Fibroblast of skin of abdomen (primary cell): ENCODE measurements at regions not wholly inside any gene's neighbourhood (a gene's known extent, or its start where the extent isn't known, plus 50 kb on each side); places are given as distances from the start of the nearest gene placed in this dataset.
"Not testable (repeated sequence)": the region's sequence is repeated elsewhere in the genome, so short reads cannot be mapped to it uniquely, and the experiment has no call there.

ENCODE experiments used
- DNase-seq: peaks from one replicate; pipeline ENCODE4 v3.0.0-alpha.2; 2013

DNA sequence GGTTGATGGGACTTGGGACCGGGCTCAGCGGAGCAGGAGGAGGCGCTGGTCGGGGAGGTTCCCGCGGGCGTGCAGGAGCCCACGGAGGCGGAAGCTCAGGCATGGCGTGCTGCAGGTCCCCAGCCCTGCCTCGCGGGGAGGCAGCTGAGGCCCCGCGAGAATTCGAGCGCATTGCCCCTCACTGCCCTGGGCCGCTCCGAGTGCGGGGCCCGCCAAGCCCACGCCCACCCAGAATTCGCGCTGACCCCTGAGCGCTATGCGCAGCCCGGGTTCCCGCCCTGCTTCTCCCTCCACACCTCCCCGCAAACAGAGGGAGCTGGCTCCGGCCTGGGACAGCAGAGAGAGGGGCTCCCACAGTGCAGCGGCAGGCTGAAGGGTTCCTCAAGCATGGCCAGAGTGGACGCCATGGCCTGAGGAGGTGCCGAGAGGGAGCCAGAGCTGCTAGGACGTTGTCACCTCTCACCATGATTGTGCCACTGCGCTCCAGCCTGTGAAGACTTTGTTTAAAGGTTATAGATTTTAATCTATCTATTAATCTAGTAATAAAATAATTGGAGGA lies 357.2 kb upstream of the RGPD4 start:
- no peak for DNase-seq

DNA sequence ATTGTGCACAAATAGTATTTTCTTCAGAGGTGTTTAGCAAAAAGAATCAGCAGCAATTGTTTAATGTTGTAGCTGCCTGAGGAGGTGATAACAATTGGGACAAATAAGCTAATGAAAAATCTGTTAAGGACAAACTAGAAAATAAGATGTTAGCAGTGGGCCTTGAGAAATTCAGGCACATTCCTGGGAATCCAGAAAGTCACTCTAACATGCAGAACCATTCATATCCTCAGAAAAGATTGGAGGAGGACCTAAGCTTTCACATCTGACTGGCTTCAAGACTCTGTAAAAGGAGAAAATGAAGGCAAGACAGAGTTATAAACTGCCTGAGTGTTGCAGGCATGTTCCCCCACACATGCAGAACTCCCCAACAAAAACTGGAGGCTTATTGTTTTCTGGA lies 353.5 kb upstream of the RGPD4 start:
- no peak for DNase-seq

DNA sequence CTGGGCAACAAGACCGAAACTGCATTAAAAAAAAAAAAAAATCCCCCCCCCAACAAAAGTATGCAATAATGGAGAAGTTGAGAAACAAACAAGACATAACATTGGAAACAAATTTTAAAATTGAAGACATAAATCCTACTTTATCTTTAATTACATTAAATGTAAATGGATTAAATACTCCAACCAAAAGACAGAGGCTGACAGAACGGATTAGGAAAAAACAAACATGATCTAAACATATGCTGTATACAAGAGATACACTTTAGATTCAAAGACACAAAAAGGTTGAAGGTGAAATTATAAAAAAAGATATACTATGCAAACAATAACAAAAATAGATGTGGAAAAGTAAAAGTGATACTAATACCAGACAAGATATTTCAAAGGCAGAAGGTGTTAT lies 350.8 kb upstream of the RGPD4 start:
- no peak for DNase-seq

DNA sequence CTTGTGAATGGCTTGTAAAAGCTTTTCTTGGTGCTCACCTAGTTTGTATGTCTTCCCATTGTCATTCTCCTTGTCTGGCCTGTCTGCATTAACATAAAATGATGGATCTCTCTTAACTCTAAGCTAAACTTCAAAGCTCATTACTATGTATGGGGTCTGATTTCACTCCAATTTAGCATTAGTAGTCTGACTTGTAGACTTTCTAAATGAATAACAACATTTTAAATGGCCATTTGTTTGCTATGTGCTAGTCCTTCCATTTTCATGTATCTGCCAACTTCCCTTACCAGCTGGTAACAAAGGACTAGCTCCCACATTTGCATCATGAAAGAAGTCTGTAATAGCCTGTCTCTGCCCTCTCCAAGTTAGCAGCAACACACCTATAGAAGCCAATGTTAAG lies 324.2 kb upstream of the RGPD4 start:
- DNase-seq = no peak

DNA sequence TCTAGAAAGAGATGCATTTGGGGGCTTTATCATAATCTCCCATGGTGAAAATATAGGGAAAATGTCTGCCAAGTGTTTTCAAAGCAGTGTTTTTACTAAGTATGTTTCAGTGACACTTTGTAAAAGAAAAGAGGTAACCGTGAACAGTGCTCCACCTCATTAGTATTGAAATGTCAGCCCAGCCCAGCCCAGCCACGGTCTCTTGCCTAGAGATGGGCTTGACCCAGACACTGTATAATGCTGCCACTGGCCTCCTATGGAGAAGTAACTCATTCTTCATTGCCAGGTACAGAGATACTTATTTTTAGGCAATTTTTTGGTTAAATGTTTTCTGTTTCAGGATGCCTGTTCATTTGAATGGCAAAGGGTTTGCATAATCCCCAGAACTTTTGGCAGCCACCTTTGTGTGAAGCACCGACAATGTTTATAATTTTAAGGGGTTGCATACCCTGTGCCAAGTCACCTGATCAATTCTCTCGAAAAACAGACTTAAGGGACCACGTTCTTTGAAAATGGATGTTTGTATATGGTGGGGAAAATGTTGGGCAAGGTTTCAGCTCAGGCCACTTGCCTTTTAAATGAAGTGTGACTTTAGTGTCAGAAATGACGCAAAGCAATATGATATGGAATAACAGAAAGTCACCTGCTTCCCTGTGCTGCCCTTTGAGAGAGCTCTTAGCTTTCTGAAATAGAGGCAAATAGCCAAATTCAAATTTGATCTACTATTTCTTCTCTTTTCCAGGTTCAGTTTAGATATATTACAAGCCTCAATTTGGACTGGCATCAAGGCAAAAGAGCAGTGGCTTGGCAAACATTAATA lies 314.5 kb upstream of the RGPD4 start:
- DNase-seq = no peak

DNA sequence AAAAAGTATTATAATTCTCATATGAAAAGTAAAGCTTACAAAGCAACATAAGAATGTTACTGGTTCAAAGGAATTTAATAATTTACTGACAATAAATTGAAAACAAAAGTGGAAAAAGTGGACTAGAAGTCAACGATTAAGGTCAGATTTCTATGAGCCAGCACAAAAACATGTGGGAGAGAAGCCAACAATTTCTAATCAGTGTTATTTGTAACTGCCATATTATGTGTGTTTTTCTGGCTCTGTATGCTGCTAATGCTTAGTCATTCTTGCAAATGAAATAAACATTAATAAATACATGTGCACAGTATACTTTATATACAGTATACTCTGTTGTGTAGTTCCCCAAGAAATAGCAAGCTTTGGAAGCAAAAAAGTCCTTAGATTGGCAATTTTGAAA lies 301.3 kb upstream of the RGPD4 start:
- peak; percentile 60 for DNase-seq

DNA sequence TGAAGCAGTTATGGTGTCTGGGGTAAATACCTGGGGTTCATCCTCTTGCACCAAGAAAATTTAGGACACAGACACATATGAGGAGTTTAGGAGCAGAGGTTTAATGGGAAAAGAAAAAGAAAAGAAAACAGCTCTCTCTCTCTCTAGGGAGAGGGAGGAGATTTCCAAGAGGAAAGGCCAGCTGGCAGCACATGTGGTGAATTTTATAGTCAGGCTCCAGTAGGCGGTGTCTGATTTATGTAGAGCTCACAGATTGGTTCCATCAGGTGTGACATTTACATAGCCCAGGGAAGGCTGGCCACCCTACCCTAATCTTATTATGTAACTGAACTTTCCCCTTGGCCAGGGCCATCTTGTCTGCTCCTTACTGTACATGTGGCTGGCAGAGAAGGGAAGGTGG lies 297.5 kb upstream of the RGPD4 start:
- DNase-seq = no peak

DNA sequence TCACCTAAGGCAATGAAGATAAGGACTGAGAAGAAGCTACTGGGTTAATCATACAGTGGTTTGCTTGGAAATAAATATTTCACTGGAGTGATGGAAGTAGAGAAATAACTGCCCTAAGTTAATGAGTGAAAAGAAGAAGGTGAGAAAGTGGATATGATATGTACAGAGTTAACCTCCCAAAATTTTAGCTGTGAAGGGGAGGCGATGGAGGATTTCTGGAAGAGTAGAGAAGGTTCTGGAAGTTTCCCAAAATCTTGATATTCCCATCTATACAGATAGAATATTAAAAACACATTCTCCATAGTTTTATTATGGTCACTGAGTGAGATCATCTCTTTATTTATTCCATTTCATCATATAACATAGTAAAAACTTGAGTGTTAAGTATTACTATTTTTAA lies 296.6 kb upstream of the RGPD4 start:
- DNase-seq = no peak

DNA sequence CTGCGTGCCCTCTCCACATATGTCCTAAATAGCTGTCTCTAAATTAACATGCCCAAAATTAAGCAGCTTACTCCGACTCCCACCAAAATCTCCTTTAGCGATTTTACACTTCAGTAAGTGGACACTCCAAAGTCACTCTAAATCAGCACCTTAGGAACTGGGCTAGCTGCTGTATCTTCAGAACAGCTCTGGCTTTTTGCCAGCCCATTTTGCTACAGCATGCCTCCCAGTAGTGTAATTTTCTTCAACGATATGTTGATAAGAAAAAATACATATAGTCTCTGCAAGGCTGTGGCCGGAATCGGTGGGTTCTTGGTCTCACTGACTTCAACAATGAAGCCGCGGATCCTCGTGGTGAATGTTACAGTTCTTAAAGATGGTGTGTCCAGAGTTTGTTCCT lies 291.8 kb upstream of the RGPD4 start:
- no peak for DNase-seq

DNA sequence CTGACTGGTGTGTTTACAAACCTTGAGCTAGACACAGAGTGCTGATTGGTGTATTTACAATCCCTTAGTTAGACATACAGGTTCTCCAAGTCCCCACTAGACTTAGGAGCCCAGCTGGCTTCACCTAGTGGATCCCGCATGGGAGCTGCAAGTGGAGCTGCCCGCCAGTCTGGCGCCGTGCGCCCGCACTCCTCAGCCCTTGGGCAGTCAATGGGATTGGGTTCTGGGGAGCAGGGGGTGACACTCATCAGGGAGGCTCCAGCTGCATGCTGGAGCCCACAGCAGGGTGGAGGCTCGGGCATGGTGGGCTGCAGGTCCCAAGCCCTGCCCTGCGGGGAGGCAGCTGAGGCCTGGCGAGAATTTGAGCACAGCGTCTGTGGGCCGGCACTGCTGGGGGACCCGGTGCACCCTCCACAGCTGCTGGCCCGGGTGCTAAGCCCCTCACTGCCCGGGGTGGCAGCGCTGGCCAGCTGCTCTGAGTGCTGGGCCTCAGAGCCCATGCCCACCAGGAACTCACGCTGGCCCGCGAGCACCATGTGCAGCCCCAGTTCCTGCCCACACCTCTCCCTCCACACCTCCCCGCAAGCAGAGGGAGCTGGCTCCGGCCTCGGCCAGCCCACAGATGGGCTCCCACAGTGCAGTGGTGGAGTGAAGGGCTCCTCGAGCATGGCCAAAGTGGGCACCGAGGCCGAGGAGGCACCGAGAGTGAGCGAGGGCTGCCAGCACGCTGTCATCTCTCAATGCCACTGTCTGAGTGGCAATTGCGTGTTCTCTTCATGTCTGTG lies 290.6 kb upstream of the RGPD4 start:
- DNase-seq = not testable (repeated sequence)

DNA sequence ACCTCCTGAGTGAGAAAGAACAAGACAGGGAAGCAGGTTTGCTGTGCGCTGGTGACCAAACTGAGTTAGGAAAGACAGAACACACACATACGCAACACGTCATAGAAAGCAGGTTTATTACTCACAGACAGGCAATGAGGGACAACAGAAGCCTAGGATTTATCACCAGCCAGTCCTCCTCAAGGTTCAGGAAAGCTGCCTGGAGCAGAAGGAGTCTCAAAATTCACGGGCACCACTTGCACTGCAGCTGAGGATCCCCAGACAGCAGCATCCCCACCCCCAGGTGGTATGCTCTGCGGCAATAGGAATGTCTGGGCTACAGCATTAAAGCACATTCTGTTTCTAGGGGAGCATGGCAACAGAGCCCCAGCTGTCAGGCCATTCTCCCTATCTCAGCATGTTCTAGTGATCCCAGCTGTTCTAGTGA lies 284.4 kb upstream of the RGPD4 start:
- DNase-seq = peak; percentile 28

DNA sequence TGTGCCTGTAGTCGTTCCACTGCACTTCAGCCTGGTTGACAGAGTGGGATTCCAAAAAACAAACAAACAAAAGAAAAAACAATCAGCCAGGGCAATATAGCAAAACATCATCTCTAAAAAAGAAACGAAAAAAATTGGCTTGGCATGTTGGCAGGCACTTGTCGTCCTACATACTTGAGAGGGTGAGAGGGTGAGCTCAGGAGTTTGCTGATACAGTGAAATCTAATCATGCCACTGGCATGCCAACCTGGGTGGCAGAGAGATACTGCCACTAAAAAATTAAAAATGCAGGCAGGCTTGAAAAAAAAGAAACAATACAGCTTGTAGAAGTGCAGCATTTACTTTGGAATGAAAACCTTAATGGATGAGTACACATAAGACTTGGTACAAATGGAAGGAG lies 282.9 kb upstream of the RGPD4 start:
- no peak for DNase-seq

DNA sequence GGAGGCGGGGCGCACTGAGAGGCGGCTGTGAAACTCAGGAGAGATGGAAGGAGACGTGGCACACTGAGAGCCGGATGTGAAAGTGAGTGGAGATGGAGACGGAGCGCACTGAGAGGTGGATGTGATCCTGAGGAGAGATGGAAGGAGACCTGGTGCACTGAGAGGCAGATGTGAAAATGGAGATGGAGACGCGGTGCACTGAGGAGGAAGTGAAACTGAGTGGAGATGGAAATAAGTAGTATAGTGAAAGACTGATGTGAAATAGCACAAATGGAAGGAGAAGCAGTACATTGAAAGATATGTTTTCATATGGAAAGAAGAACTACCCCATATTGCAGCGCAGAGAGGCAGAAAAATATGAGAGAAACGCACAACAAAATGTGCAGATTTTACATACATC lies 281.6 kb upstream of the RGPD4 start:
- DNase-seq = no peak

DNA sequence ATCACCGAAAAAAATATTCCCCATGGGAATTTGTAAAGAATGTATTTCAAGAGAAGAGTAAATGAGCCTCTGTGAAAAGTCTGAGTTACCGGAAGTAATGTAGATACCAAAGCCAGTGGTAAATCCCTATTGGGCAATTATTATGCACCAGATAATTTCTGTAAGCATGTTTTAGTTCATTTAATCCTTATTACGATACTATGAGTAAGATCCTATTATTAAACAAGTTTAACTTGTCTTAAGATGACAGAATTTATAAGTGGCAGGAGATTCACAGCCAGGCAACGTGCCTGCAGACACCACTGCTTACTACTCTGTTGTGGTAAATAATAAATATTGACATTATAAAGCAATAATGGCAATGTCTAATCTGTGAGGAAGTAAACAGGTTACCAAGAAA lies 280.8 kb upstream of the RGPD4 start:
- no peak for DNase-seq

DNA sequence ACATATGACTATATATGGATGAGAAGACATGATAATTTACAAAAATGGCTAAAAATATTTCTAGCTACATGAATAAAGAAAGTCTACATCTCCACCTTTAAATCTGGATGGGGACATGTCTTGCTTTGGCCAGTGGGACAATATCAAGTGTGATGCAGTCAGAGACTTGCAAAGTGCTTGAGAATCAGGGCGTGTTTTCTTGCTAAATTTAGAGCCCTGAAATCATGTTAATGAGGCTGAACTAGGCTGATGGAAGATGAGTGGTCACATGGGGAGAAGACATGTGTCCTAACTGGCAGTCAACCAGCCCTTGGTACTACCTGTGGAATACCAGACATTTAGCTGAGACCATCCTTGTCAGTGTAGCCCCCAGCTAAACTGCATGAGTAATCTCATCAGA lies 278.5 kb upstream of the RGPD4 start:
- no peak for DNase-seq

DNA sequence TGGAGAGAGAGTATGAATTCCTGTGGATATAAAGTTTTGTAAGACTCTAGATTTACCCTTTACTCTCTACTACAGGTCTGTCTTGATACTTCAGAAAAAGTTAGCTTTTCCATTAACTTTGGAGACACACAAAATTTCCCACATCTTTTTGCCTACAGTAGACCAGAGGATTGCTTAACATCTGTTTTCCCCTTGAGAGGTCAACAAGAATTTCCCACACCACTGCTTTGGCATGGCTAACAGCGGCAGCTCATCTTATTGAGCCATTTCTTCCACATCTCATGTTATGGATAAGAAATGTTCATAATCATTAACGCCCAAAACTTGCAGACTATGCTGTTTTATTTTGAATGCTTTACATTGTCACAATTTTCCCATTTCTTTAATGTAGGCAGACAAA lies 273.6 kb upstream of the RGPD4 start:
- no peak for DNase-seq

DNA sequence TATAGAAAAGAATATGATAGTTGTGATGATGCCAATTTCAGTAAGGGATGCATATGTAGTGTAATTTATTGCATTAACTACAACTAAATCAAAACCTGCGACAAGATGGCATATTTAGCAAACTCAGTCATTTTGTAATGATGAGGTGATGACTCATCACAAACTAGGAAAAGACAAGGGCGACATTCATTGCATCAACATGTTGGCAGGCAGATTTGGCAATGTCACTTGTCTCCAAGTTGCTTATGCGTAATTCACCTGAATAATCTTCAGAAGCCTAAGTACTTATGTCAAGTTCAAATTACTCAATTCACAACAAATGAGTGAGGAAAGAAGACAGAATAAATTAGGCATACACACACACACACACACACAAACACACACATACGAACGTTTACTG lies 273.2 kb upstream of the RGPD4 start:
- DNase-seq = peak; percentile 25

DNA sequence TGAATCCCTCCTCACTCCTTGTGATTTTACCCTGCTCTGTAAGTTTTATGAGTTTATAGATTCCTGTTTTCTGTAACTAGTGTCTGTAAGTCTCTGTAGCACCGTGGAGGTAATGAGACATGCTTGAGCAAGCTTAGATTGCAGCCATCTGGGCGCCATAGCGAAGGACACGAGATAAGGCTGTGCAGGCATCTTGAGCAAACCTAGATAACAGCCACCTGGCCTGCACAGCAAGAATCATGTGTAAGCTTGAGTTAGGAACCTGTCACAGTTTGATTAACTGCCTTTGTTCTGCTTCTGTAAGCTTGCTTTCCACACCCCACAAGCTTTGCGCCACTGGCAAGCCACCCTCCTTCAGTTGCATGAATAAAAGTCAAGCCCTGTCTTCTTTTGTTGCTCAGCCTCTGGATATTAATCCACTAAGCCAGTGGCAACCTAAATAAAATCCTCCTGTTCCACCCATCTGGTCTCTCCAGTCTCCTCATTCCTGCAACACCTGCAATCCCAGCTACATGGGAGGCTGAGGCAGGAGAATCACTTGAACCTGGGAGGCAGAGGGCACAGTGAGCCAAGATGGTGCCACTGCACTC lies 270.6 kb upstream of the RGPD4 start:
- DNase-seq = no peak

DNA sequence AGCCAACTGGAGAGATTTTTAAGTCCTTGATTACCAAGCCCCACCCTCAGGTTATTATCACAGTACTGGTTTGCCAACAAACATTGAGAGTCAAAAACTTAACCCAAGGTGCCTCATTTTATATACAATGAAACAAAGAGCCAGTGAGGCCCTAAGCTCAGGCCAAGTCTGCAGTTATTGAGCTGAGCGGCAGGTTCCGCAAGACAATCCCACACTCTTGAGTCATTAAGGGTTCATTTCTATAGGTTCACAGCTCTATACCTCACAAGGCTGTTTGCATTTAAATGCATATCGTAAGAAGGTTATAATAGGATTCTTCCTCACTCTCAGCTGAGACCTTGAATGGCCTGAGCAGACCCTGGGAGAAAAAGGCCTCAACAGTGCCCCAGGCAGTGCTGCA lies 268.4 kb upstream of the RGPD4 start:
- DNase-seq = no peak

DNA sequence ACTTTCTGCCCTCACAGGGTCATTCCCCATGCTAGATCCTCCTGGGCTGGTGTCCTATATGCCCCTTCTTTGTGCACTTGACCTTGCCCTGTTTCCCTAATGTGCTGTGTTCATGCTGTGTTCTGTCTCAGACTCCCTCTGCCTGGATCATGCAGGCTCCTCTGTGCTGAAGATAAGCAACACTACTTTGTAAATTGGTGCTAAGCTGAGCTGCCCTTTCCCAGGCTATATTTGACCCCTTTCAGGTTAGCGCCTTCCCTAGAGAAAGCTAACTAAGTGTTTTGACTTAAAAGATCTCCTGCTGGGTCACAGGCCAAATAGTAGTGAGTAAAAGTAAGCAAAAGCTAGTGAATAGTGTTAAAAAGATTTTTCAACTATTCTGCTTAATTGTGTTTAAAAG lies 257.2 kb upstream of the RGPD4 start:
- no peak for DNase-seq

DNA sequence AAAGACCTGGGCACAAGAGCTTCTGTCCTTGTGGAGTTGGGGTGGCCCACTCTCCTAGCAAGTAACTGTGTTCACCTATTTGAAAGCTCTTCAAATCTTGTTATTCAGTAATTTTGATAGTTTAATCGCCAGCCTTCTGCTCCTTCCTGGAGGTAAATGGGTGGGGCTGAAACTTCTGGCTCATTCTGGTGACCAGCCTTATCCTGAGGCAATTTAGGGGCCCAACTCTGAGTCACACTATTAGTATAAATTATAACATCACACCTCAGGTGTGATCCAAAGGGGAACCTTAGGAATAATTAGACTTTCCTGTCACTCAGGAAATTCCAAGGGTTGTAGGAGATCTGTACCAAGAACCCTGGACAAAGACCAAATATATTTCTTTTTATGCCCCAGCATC lies 255.8 kb upstream of the RGPD4 start:
- no peak for DNase-seq

DNA sequence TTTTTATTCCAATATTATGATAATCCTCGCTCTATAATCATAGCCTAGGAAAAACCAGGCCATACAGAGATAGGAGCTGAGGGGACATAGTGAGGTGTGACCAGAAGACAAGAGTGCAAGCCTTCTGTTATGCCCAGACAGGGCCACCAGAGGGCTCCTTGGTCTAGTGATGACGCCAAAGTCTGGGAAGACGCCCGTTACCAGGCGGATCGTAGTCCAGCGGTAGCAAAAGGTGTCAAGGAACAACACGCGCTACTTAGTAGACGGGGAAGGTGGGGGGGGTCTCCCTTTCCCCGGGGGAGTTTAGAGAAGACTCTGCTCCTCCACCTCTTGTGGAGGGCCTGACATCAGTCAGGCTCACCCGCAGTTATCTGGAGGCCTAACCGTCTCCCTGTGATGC lies 253.8 kb upstream of the RGPD4 start:
- not testable (repeated sequence) for DNase-seq

DNA sequence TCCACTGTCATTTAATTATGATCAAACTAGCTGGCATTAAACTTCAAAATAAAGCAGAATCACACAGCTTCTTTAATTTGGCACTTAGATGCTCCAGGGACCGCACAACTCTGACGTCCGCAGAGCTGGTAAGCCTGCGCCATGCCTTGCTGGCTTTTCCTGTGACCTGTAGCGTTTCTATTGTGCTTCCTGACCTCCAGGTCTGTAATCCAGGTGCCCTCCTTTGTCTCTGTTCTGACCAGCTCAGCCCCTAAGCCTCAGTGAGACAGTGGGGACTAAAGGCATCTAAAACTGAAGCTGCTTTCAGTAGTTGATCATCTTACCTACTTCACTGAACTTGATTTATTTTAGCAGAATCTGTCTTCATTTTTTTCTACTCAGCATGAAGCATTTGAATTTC lies 249.7 kb upstream of the RGPD4 start:
- DNase-seq = no peak

DNA sequence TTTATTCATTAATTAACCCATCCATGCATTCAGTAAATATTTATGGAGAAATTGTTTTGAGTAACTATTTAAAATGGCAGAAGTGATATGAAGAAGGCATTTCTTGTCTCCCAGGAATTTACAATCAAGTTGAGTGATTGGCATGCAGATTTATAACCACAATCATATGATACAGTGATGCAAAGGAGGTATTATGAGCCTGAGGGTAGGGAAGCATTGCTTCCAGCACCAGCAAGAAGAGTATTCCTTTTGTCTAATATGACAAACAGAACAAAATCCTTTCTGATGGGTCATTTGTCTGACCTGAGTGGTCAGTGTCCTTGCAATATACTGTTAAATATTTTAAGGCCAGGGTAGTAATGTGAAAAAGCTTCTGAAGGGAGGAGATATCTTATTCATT lies 244.2 kb upstream of the RGPD4 start:
- no peak for DNase-seq
